ENCODE measurements at regions not wholly inside any gene's neighbourhood (a gene's known extent, or its start where the extent isn't known, plus 50 kb on each side); places are given as distances from the start of the nearest gene placed in this dataset.

- Histone ChIP-seq H3K36me3 (ENCODE audit: control insufficient read depth, insufficient read depth, low read length) (no peaks in the 10 kb centered on the region), H3K4me1 (0 out of 2 replicates have a peak, but pooled peaks cover 5% of the 10 kb centered on the region), H3K4me3 (ENCODE audit: low read depth, low read length) (no peak overlapping the region), H3K27me3 (replicated peaks; ENCODE audit: control insufficient read depth, insufficient read depth, low read length) (no peaks in the 10 kb centered on the region), H3K9me3 (no peaks in the 10 kb centered on the region; the same call in 1 of the 2 replicates)
- ChIA-PET POLR2A (no interaction called here), CTCF (no interaction called here)
- no peak for TF ChIP-seq CTCF (IDR thresholded peaks at IDR 0.05; ENCODE audit: insufficient read depth in 1 of 2, low read depth in 1 of 2, low read length in 1 of 2, severe bottlenecking in 1 of 2, unreplicated experiment in 1 of 2)
- Mint-ChIP-seq H3K4me3 (ENCODE audit: unreplicated experiment) (no peak overlapping the region), H3K27me3 (ENCODE audit: insufficient read depth, unreplicated experiment) (no peaks in the 10 kb centered on the region), H3K4me1 (ENCODE audit: low read depth, unreplicated experiment) (no peaks in the 10 kb centered on the region), H3K36me3 (ENCODE audit: insufficient read depth, unreplicated experiment) (no peaks in the 10 kb centered on the region), H3K9me3 (ENCODE audit: unreplicated experiment) (no peaks in the 10 kb centered on the region), H3K27ac (ENCODE audit: unreplicated experiment) (no peak overlapping the region)
- DNase-seq = no peak
- intact Hi-C loops (cut with micrococcal nuclease; ENCODE audit: unreplicated experiment) = no loop called here
- no TSS peak for BruUV-seq (replicated peaks)
Observed at GRCh38 chr1:222891578-222891977, 76.7 kb downstream of the DISP1 start.

GRCh38 chr1:222892137-222892769 lies 77.4 kb downstream of the DISP1 start:
- no peak overlapping the region for H3K4me3 Mint-ChIP-seq (ENCODE audit: unreplicated experiment)
- no peaks in the 10 kb centered on the region for H3K4me1 Mint-ChIP-seq (ENCODE audit: low read depth, unreplicated experiment)
- Histone ChIP-seq H3K4me1 (0 out of 2 replicates have a peak, but pooled peaks cover 5% of the 10 kb centered on the region), H3K9me3 (no peaks in the 10 kb centered on the region; the same call in 1 of the 2 replicates), H3K4me3 (ENCODE audit: low read depth, low read length) (no peak overlapping the region), H3K36me3 (ENCODE audit: control insufficient read depth, insufficient read depth, low read length) (no peaks in the 10 kb centered on the region), H3K27me3 (replicated peaks; ENCODE audit: control insufficient read depth, insufficient read depth, low read length) (no peaks in the 10 kb centered on the region)
- no peaks in the 10 kb centered on the region for H3K36me3 Mint-ChIP-seq (ENCODE audit: insufficient read depth, unreplicated experiment)
- no TSS peak for BruUV-seq (replicated peaks)
- H3K27ac Mint-ChIP-seq (ENCODE audit: unreplicated experiment) = no peak overlapping the region
- H3K27me3 Mint-ChIP-seq (ENCODE audit: insufficient read depth, unreplicated experiment) = no peaks in the 10 kb centered on the region
- ChIA-PET POLR2A (no interaction called here), CTCF (no interaction called here)
- no peak for DNase-seq
- no peak for TF ChIP-seq CTCF (IDR thresholded peaks at IDR 0.05; ENCODE audit: insufficient read depth in 1 of 2, low read depth in 1 of 2, low read length in 1 of 2, severe bottlenecking in 1 of 2, unreplicated experiment in 1 of 2)
- H3K9me3 Mint-ChIP-seq (ENCODE audit: unreplicated experiment) = no peaks in the 10 kb centered on the region
- intact Hi-C loops (cut with micrococcal nuclease; ENCODE audit: unreplicated experiment) = no loop called here

- intact Hi-C loops (cut with micrococcal nuclease; ENCODE audit: unreplicated experiment) = no loop called here
- no peaks in the 10 kb centered on the region for H3K36me3 ChIP-seq (ENCODE audit: control insufficient read depth, insufficient read depth, low read length)
- no peak for DNase-seq
- POLR2A ChIA-PET = no interaction called here
- no peaks in the 10 kb centered on the region for H3K4me1 Mint-ChIP-seq (ENCODE audit: low read depth, unreplicated experiment)
- H3K9me3 ChIP-seq = no peaks in the 10 kb centered on the region; the same call in 1 of the 2 replicates
- H3K9me3 Mint-ChIP-seq (ENCODE audit: unreplicated experiment) = no peaks in the 10 kb centered on the region
- no peaks in the 10 kb centered on the region for H3K27me3 ChIP-seq (replicated peaks; ENCODE audit: control insufficient read depth, insufficient read depth, low read length)
- H3K4me3 Mint-ChIP-seq (ENCODE audit: unreplicated experiment) = no peak overlapping the region
- H3K4me1 ChIP-seq = 0 out of 2 replicates have a peak, but pooled peaks cover 5% of the 10 kb centered on the region
- H3K4me3 ChIP-seq (ENCODE audit: low read depth, low read length) = no peak overlapping the region
- H3K36me3 Mint-ChIP-seq (ENCODE audit: insufficient read depth, unreplicated experiment) = no peaks in the 10 kb centered on the region
- no peak for TF ChIP-seq CTCF (IDR thresholded peaks at IDR 0.05; ENCODE audit: insufficient read depth in 1 of 2, low read depth in 1 of 2, low read length in 1 of 2, severe bottlenecking in 1 of 2, unreplicated experiment in 1 of 2)
- no TSS peak for BruUV-seq (replicated peaks)
- no peak overlapping the region for H3K27ac Mint-ChIP-seq (ENCODE audit: unreplicated experiment)
- CTCF ChIA-PET = no interaction called here
- no peaks in the 10 kb centered on the region for H3K27me3 Mint-ChIP-seq (ENCODE audit: insufficient read depth, unreplicated experiment)
Observed at GRCh38 chr1:222893255-222893654, 78.4 kb downstream of the DISP1 start.

Data from Caco-2 (cell line).